GM18505 (cell line): ENCODE measurements at regions not wholly inside any gene's neighbourhood (a gene's known extent, or its start where the extent isn't known, plus 50 kb on each side); places are given as distances from the start of the nearest gene placed in this dataset.

Source experiments
- ATAC-seq: cut with Tn5 transposase; IDR thresholded peaks from one replicate; pipeline ENCODE4 v1.9.1; 2021; ENCODE audit not compliant: unreplicated experiment
- POLR2A ChIP-seq: IDR thresholded peaks from 4 replicates; pipeline ENCODE4 v1.6.1; 2011; ENCODE audit warnings: borderline replicate concordance; ENCODE audit not compliant: insufficient read depth, insufficient read length; ENCODE audit errors: extremely low read depth

DNA sequence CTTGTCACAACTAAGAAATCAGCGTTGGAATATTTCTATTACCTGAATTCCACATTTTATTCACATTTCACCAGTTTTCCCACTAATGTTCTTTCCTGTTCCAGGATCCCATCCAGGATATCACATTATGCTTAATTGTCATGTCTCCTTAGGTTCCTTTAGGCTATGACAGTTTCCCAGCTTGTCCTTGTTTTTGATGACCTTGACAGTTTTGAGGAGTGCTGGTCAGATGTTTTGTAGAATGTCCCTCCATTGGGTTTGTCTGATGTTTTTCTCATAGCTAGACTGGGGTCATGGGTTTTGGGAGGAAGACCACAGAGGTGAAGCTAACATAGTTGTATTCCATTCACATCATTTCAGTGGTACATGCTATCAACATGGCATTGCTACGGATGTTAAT, 80.8 kb upstream of the HEPHL1 start:
- no peak for TF ChIP-seq POLR2A
- no peak for ATAC-seq

GRCh38 chr11:93942176-93942575, 79.0 kb upstream of the HEPHL1 start:
- no peak for ATAC-seq
- no peak for TF ChIP-seq POLR2A

DNA sequence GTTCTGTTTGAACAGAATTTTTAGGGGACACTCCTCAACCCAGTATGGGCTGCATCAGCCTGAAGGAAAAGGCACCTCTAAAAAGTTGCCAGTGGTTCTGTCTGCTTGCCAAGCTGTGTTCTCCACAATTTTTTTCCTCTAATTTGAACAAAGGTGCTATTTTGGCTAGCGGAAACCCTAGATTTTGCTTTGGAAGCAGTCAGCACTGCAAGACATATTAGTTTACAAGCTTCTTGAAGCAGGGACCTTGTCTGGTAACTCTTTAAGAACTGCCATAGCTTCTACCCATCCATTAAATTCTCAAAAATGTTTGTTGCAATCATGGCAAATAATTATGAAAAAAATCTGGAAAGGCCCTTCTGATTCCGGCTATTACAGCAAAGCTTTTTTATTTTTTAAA, 75.6 kb upstream of the HEPHL1 start:
- no peak for TF ChIP-seq POLR2A
- no peak for ATAC-seq

DNA sequence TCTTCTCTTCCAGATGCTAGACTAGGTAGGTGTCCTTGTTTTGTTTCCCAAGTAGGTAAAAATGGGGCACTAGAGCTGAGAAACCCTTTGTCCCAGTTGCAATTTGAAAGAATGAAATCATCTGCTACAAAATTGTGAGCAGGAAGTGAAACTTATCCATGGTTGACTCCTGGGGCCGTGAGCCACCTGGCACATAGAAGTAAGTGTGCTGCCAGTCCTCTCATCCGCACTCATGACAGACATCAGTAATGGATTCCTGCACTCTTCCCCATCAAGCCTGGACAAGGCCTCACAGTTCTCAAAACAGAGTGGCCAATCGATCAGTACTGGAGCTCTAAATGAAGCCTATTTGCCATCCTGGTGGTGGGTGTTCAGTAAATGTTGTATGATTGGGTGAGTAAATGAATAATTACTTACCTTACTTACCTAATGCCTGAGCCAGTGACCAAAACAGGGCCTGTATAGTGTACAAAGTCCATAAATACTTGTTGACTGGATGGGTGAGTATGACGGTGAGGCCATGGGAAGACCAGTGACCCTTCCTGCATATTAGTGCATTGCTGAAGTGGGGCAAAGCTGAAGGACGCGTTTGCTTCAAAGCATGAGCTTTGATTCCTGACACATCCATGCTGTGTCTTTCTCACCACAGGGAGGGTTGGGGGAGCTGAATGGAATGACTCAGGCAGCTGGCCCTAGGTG, 68.9 kb upstream of the HEPHL1 start:
- no peak for ATAC-seq

DNA sequence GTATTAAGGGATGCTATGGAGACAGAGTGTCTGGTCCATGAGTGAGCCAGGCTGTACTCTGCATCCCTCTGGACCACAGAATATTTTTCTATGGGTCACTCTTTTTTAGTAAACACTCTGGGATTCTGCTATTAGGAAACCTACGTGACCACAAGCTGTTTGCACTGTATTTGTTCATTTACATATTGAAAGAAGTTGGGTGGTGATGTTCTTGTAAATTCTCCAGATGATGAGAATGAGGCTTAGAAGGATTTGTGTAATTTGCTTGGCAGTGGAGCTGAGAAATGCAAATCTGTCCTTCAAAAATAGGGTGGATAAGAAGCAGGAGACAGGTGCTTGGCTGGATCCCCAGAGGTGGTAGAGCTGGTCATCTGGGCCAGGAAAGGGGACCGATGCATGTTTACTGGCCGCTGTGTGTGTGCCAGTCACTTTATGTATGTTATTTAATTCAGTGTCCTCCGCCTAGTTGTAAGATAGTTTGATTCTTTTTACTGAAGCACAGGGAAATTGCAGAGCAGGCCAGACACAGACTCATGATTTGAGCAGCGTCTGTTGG, 63.7 kb upstream of the HEPHL1 start:
- ATAC-seq, result no peak
- TF ChIP-seq POLR2A, result no peak

More for the DNA sequence above, 68.9 kb upstream of the HEPHL1 start:
- TF ChIP-seq POLR2A, result no peak

DNA sequence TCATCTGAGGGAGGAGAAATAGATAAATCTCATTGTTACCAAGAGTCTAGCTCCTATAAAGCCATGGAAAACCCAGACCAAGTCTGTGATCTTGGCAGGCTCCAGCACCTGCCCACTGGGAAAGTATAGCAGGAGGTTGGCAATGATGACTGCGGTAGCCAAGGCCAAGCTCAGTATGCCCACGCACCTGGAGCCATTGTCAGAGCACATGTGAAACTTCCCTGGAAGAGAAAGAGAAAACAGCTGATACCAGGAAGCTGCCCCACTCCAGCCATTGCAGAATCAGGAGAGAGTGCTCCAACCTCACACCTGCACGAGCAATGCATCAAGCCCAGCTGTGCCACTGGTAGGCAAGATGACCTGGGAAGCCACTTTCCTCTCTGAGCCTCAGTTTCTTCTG, 62.2 kb upstream of the HEPHL1 start:
- no peak for ATAC-seq
- TF ChIP-seq POLR2A, result no peak

GRCh38 chr11:93959663-93960062, 61.5 kb upstream of the HEPHL1 start:
- no peak for ATAC-seq
- TF ChIP-seq POLR2A, result no peak

DNA sequence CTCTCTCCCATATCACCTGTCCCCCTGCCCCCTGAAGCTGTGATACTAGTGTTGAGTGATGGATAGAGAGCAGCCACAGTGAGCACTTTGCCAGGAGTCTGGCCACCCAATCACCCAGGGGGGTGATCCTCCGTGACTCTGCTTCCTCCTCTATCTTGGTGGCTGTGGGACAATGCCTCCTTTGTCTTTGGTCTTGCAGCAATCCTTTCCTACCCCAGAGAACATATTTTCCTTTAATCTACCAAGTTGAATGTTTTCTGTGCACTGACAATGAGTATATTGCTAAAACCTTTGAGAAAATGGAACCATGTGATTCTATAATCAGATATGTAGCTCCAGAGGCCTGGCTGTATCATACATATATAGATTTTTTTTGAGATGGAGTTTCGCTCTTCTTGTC, 58.1 kb upstream of the HEPHL1 start:
- ATAC-seq, result no peak
- no peak for TF ChIP-seq POLR2A

GRCh38 chr11:93967258-93967657, 53.9 kb upstream of the HEPHL1 start:
- TF ChIP-seq POLR2A, result no peak
- ATAC-seq, result no peak

GRCh38 chr11:93967944-93968343, 53.2 kb upstream of the HEPHL1 start:
- TF ChIP-seq POLR2A, result no peak
- no peak for ATAC-seq

DNA sequence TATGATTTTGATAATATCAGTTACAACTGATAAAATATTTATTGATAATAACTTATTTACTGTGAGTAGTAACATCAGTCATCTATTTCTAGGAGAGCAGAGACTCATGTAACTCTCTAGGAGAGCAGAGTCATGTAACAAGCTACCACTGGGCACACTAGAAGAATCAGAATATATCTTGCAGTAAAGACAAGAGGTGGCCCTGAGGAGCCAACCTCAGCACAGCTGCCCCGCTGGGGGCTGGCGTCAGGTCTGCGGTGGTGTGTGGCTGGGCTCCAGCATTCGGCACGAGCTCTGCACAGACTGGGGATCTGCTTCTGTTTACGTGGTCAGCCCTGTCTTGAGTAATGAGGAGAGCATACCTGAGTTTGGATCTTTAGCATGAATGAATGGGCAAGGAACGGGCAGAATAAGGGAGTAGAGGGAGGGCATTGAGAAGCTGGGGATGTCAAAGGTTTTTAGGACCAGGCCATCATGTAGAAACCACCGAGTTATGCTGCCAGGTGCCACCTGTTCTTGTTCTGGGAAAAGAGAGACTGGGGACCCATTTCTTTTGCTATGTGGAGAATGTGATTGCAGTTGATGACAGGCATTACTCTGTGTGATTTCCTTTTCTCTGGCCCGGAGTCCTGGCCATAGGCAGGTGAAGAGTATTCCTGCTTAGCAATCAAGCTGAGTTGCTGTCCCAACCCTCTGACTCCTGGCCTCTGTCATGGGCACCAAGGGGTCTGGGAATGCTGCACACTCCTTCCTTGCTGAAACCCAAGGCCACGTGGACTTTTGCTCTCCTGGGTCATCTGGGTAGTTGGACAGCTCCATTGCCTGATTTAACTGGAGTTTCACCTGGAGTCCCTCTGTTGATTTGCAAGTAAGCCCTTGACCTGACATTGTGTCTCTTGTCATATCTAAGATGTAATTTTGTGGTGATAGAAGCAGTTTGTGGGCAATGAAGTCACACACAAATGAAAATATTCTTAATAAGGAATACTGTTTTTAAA, 50.9 kb upstream of the HEPHL1 start:
- no peak for ATAC-seq
- TF ChIP-seq POLR2A, result no peak
